K562 (cell line): ENCODE measurements at regions not wholly inside any gene's neighbourhood (a gene's known extent, or its start where the extent isn't known, plus 50 kb on each side); places are given as distances from the start of the nearest gene placed in this dataset.

Source experiments
- ATAC-seq: fragments of 200-7000 bp; cut with Tn5 transposase; 3 replicates; pipeline ENCODE4 v1.9.1; 2020; ENCODE audit warnings: moderate library complexity
- BruUV-seq: library from RNA; stranded (reverse); fragments of 400-500 nt; replicated peaks from 2 replicates; lab custom pipeline; 2021; lab: Mats Ljungman, UMichigan
- CTCF ChIA-PET: fragments of 300-600 bp; formaldehyde crosslinking; extraction: SDS; loops from one replicate; lab custom pipeline; 2021; ENCODE audit warnings: low intra/inter-chr PET ratio; lab: Yijun Ruan, JAX
- POLR2A ChIA-PET: fragments of 300-600, 350-650 bp; sonication (Branson Sonifier 250); formaldehyde crosslinking; extraction: SDS; loops from one replicate; lab custom pipeline; 2021; ENCODE audit warnings: antibody characterized with exemption, inconsistent platforms; lab: Yijun Ruan, JAX
- DNase-seq, 4 experiments: peaks; one replicate each; pipeline versions ENCODE4 v3.0.0 to v3.0.0-alpha.2; 2011 to 2018; ENCODE audit warnings: low spot score in 3 of 4, mixed read lengths in 3 of 4; ENCODE audit errors: extremely low read depth in 1 of 4
- FAIRE-seq: peaks from 2 replicates; lab custom pipeline; 2011; peaks lifted over from hg19 to GRCh38; lab: Jason Lieb, UNC
- H2AFZ ChIP-seq: 2 replicates; pipeline ENCODE4 v1.6.0; 2011; ENCODE audit warnings: low read depth, low read length, control low read depth, inconsistent platforms
- H3K27ac ChIP-seq: fragments of 200-600 bp; 3 replicates; pipeline ENCODE4 v1.8.0; 2011; ENCODE audit warnings: low read depth, mild to moderate bottlenecking, control low read depth, inconsistent platforms, low read length, moderate library complexity, mixed read lengths; ENCODE audit errors: extremely low read depth
- H3K27me3 ChIP-seq, 2 experiments: fragments of 300-600 bp in 1 of 2; 2 replicates in 1 of 2; 3 replicates in 1 of 2; pipeline versions ENCODE4 v1.6.0 to v1.8.0; 2011; ENCODE audit warnings: inconsistent platforms in 2 of 2, low read length in 2 of 2, mild to moderate bottlenecking in 1 of 2, mixed read lengths in 1 of 2, moderate library complexity in 1 of 2; ENCODE audit not compliant: control insufficient read depth in 2 of 2, insufficient read depth in 2 of 2
- H3K36me3 ChIP-seq: fragments of 300-600 bp; 3 replicates; pipeline ENCODE4 v1.8.0; 2011; ENCODE audit warnings: mild to moderate bottlenecking, low read length, inconsistent platforms; ENCODE audit not compliant: control insufficient read depth, insufficient read depth
- H3K4me1 ChIP-seq, 2 experiments: fragments of 200-600 bp in 1 of 2; replicated peaks in 1 of 2; 2 replicates in 1 of 2; 3 replicates in 1 of 2; pipeline versions ENCODE4 v1.5.1 to v1.8.0; 2011; ENCODE audit warnings: inconsistent platforms in 2 of 2, low read length in 2 of 2, mild to moderate bottlenecking in 1 of 2, mixed read lengths in 1 of 2, moderate library complexity in 1 of 2; ENCODE audit not compliant: control insufficient read depth in 2 of 2, insufficient read depth in 2 of 2
- H3K4me2 ChIP-seq: 2 replicates; pipeline ENCODE4 v1.6.1; 2011; ENCODE audit warnings: low read length, control low read depth, inconsistent platforms, mixed read lengths; ENCODE audit not compliant: insufficient read depth
- H3K4me3 ChIP-seq: fragments of 200-600 bp; sonication (generic), shearing (Covaris generic); 2 replicates; pipeline ENCODE4 v1.5.1; 2016; ENCODE audit warnings: control low read depth, inconsistent platforms
- H3K79me2 ChIP-seq: fragments of 200-600 bp; 3 replicates; pipeline ENCODE4 v1.8.0; 2011; ENCODE audit warnings: low read length, inconsistent platforms; ENCODE audit not compliant: control insufficient read depth, insufficient read depth
- H3K9ac ChIP-seq, 2 experiments: 2 replicates each; pipeline versions ENCODE4 v1.6.0 to v1.6.1; 2011; ENCODE audit warnings: low read depth in 2 of 2, low read length in 2 of 2, control low read depth in 1 of 2, inconsistent platforms in 1 of 2, mild to moderate bottlenecking in 1 of 2, mixed read lengths in 1 of 2; ENCODE audit not compliant: insufficient read depth in 1 of 2
- H3K9me1 ChIP-seq: one replicate; pipeline ENCODE4 v1.6.0; 2011; ENCODE audit warnings: inconsistent platforms, mild to moderate bottlenecking, low read length, moderate library complexity; ENCODE audit not compliant: control insufficient read depth, insufficient read depth
- H3K9me3 ChIP-seq: replicated peaks from 2 replicates; pipeline ENCODE4 v1.5.1; 2011; ENCODE audit warnings: low read depth, low read length, inconsistent platforms; ENCODE audit not compliant: control insufficient read depth, insufficient read depth
- H4K20me1 ChIP-seq: replicated peaks from 2 replicates; pipeline ENCODE4 v1.6.1; 2011; ENCODE audit warnings: low read length, inconsistent platforms, mixed read lengths; ENCODE audit not compliant: control insufficient read depth, insufficient read depth
- BMI1 ChIP-seq: fragments of 150-350 bp; IDR thresholded peaks from 2 replicates; pipeline ENCODE4 v1.6.1; 2014; ENCODE audit warnings: low read length
- HMGN3 ChIP-seq: IDR thresholded peaks from 2 replicates; pipeline ENCODE4 v1.6.1; 2011; ENCODE audit warnings: borderline replicate concordance, low read depth, mild to moderate bottlenecking, mixed read lengths, low read length; ENCODE audit not compliant: insufficient read length; ENCODE audit errors: extremely low read depth
- ID3 ChIP-seq, 2 experiments: fragments of 250-450 bp in 1 of 2; fragments of 450-650 bp in 1 of 2; sonication (Bioruptor Pico) in 1 of 2; IDR thresholded peaks; 2 replicates each; pipeline versions ENCODE4 v1.6.1 to v1.8.0; 2016 to 2021; ENCODE audit warnings: mild to moderate bottlenecking in 2 of 2, moderate library complexity in 2 of 2, missing compliant biosample characterization in 1 of 2, missing genetic modification characterization in 1 of 2
- KDM2B ChIP-seq: fragments of 250-450 bp; sonication (Bioruptor Pico); IDR thresholded peaks from 2 replicates; pipeline ENCODE4 v1.8.0; 2021; ENCODE audit warnings: mild to moderate bottlenecking, moderate library complexity
- NFATC3 ChIP-seq: fragments of 450-650 bp; IDR thresholded peaks from 2 replicates; pipeline ENCODE4 v1.6.1; 2017; ENCODE audit warnings: mild to moderate bottlenecking
- RB1 ChIP-seq: fragments of 450-650 bp; IDR thresholded peaks from 2 replicates; pipeline ENCODE4 v1.6.1; 2017; ENCODE audit warnings: low read depth, mild to moderate bottlenecking
- TEAD1 ChIP-seq, 2 experiments: fragments of 450-650 bp in 1 of 2; sonication (generic) in 1 of 2; formaldehyde crosslinking; IDR thresholded peaks; 2 replicates each; pipeline versions ENCODE4 v1.4.0 to v1.8.0; 2020 to 2022; ENCODE audit warnings: mild to moderate bottlenecking in 2 of 2, missing genetic modification reagents in 1 of 2
- YBX1 ChIP-seq: fragments of 450-650 bp; IDR thresholded peaks from 2 replicates; pipeline ENCODE4 v1.7.1; 2016; ENCODE audit warnings: mild to moderate bottlenecking
- ZNF431 ChIP-seq: sonication (generic); formaldehyde crosslinking; IDR thresholded peaks from 2 replicates; pipeline ENCODE4 v1.8.0; 2022; ENCODE audit warnings: mild to moderate bottlenecking, missing genetic modification reagents
- ZNF512 ChIP-seq: IDR thresholded peaks from 2 replicates; pipeline ENCODE4 v1.6.1; 2016; ENCODE audit warnings: missing genetic modification characterization, missing compliant biosample characterization
- ZNF655 ChIP-seq: fragments of 250-450 bp; sonication (Bioruptor Pico); IDR thresholded peaks from 2 replicates; pipeline ENCODE4 v1.5.0; 2021
- ZSCAN32 ChIP-seq: fragments of 450-650 bp; formaldehyde crosslinking; IDR thresholded peaks from 2 replicates; pipeline ENCODE4 v1.4.0; 2020; ENCODE audit warnings: mild to moderate bottlenecking, moderate library complexity
- WGBS: fragments of 100-300 bp; shearing (Covaris generic); methylation state at CpG from one replicate; pipeline ENCODE4 v1.1.6; 2016; ENCODE audit warnings: low coverage, mixed read lengths; ENCODE audit not compliant: insufficient coverage; ENCODE audit errors: missing lambda C conversion rate; 5-methylcytosine and 5-hydroxymethylcytosine counted together
- in situ Hi-C: fragments of 300-500 bp; cut with MboI; formaldehyde crosslinking; loops from 4 replicates; pipeline ENCODE4 v1.15.0; 2018; ENCODE audit warnings: inconsistent platforms, mixed read lengths
- intact Hi-C: fragments of 100-400 bp; cut with micrococcal nuclease; formaldehyde crosslinking; loops from 2 replicates; pipeline ENCODE4 v1.14.2; 2022

DNA sequence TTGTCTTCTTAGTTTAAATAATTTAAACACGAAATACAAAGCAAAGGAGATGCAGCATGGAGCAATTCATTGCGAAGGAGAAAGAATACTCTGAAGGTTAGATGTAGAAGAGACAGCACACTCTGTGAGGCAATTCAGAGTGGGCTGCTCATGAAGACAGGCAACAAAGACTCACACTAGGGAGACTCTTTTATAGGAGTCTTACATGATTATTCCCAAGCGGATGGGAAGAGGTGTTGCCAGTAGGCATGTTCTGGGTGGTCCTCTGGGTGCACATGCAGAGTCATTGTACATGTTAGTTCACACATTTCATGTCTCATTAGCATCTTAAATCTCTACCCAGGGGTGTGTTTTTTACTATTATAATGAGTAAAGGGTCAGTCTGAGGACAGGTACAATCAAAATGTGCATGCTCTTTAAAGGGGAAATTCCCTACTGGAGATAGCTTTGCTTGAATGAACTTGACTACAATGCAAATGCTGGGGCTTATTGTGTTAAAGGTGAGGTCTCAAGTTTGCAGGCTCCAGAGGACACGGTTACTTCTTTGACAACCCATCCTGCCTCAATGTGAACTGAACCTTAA, 275.5 kb downstream of the CDH19 start:
- Histone ChIP-seq H3K4me2 (no peak overlapping the region), H3K27ac (no peak overlapping the region), H3K4me3 (no peak overlapping the region), H4K20me1 (no peaks in the 10 kb centered on the region)
- intact Hi-C loops: no loop called here
- TF ChIP-seq YBX1 (no peak), KDM2B (CRISPR knock-in tag) (no peak), ID3 (CRISPR knock-in tag; IDR thresholded peaks at IDR 0.05) (no peak), ID3 (tag; IDR thresholded peaks at IDR 0.05) (no peak), RB1 (no peak), NFATC3 (no peak), BMI1 (no peak), ZNF431 (CRISPR knock-in tag) (no peak), HMGN3 (no peak), ZSCAN32 (no peak), ZNF655 (CRISPR knock-in tag) (no peak), TEAD1 (CRISPR knock-in tag; IDR thresholded peaks at IDR 0.05) (no peak), ZNF512 (tag) (no peak)
- TF ChIP-seq, all 486 proteins: peak for 0
- Histone ChIP-seq H2AFZ (no peak overlapping the region), H3K9me3 (no peaks in the 10 kb centered on the region), H3K27me3 (no peaks in the 10 kb centered on the region), H3K9ac (no peak overlapping the region), H3K79me2 (no peaks in the 10 kb centered on the region), H3K36me3 (no peaks in the 10 kb centered on the region), H3K4me1 (no peaks in the 10 kb centered on the region), H3K9me1 (no peaks in the 10 kb centered on the region)
- FAIRE-seq: no peak
- WGBS: 0% methylated on average over 3 of the region's 4 CpGs
- ChIA-PET CTCF (no interaction called here), POLR2A (no interaction called here)
- DNase-seq: no peak
- in situ Hi-C loops: no loop called here
- BruUV-seq: no TSS peak
- no peak for ATAC-seq
